ENCODE measurements at regions not wholly inside any gene's neighbourhood (a gene's known extent, or its start where the extent isn't known, plus 50 kb on each side); places are given as distances from the start of the nearest gene placed in this dataset.

DNA sequence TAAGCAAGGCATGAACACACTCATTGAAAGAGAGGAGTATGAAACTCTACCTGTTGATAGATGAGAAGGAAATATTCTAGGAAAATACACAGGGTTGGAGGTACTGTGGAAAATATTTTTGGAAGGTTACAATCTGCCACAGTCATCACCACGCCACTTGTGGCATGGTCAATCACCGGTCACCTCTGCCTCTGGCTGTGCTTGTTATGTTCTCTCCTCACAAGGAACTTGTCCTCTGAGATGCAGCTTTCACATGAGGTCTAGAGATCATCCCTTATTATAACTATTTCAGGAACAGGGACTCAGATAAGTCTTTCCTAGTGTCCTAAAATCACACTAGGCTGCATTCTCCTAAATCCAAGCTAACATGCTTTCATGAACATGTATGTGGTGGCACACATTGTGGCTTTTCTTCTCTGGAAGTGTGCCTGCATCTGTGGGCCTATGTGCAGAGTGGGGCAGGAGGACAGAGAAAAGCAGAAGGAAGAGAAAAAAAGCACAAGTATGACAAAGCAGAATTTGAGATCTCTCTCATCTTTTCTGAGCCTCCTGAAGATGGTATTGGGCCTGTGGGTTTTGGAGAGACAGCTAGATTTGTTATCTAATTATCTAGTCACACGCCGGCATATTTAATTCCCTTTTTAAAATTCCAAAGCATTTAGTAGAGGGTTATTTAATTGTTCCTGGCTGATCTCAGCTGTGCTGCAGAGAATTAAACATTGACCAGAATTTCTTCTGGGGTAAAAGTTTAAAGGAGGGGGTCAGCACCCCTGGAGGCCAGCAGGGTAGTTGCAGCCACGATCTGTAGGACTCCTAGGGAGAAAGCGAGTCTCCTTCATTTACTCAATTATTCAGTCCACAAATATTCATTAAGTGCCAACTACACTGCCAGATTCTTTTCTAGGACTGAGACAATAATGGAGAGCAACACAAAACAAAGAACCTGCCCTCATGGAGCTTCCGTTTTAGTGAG is 294.6 kb downstream of the RDH14 start:
- Histone ChIP-seq H2BK15ac (ENCODE audit: low read depth, low read length) (no peak overlapping the region), H3K56ac (ENCODE audit: insufficient read length, low read depth, low read length) (no peak overlapping the region), H3K27me3 (ENCODE audit: insufficient read depth, low read length) (no peaks in the 10 kb centered on the region), H3K9ac (ENCODE audit: extremely low read depth, insufficient read length, low read length) (no peak overlapping the region), H2BK20ac (ENCODE audit: low read depth, low read length, poor library complexity, severe bottlenecking) (no peak overlapping the region), H3K23me2 (ENCODE audit: insufficient read length, low read depth, low read length, poor library complexity, severe bottlenecking) (no peaks in the 10 kb centered on the region), H3K4me1 (ENCODE audit: insufficient read depth, low read length) (no peaks in the 10 kb centered on the region), H3K79me2 (ENCODE audit: insufficient read depth, low read length) (no peaks in the 10 kb centered on the region), H4K20me1 (ENCODE audit: control insufficient read depth, insufficient read depth, insufficient read length) (no peaks in the 10 kb centered on the region), H3K27ac (ENCODE audit: insufficient read length, low read depth, low read length) (no peak overlapping the region), H4K91ac (ENCODE audit: insufficient read length, low read depth, low read length) (no peak overlapping the region), H3K4me2 (ENCODE audit: insufficient read depth, insufficient read length, low read length) (no peak overlapping the region), H3K4ac (ENCODE audit: low read depth, low read length) (no peak overlapping the region), H2BK12ac (ENCODE audit: insufficient read length, low read depth, low read length) (no peak overlapping the region), H2BK5ac (ENCODE audit: insufficient read length, low read length) (no peak overlapping the region), H3K23ac (ENCODE audit: insufficient read length, low read depth, low read length) (no peak overlapping the region), H3T11ph (ENCODE audit: low read length) (no peak overlapping the region), H4K8ac (replicated peaks; ENCODE audit: insufficient read length, low read depth, low read length) (no peak overlapping the region), H4K5ac (ENCODE audit: insufficient read length, low read depth, low read length) (no peak overlapping the region), H2AFZ (ENCODE audit: low read length) (no peak overlapping the region), H2AK5ac (ENCODE audit: insufficient read length, low read length) (no peak overlapping the region), H3K79me1 (ENCODE audit: insufficient read depth, low read depth, low read length, poor library complexity, severe bottlenecking) (no peaks in the 10 kb centered on the region), H3K18ac (ENCODE audit: insufficient read length, low read depth, low read length) (no peak overlapping the region), H3K9me3 (ENCODE audit: control insufficient read depth, low read depth, low read length) (no peaks in the 10 kb centered on the region), H3K14ac (ENCODE audit: insufficient read depth, low read length) (no peak overlapping the region), H2BK120ac (ENCODE audit: low read depth, low read length, poor library complexity, severe bottlenecking) (no peak overlapping the region)
- Mint-ChIP-seq H3K4me3 (no peak overlapping the region), H3K27ac (no peak overlapping the region; a peak in 1 of 7 replicates), H3K9me3 (peaks cover 0 to 3% of the 10 kb centered on the region in 2 experiments; a peak in 2 of 5 replicates), H3K36me3 (ENCODE audit: insufficient read depth in 1 of 3, low read depth in 3 of 3) (no peaks in the 10 kb centered on the region), H3K27me3 (ENCODE audit: low read depth) (no peaks in the 10 kb centered on the region), H3K4me1 (no peaks in the 10 kb centered on the region)
- WGBS (ENCODE audit: extremely low coverage, insufficient read length, low lambda C conversion rate): no CpG with 5 or more reads among the region's 7 CpGs
- no peak for DNase-seq
- TF ChIP-seq, protein P1, sequence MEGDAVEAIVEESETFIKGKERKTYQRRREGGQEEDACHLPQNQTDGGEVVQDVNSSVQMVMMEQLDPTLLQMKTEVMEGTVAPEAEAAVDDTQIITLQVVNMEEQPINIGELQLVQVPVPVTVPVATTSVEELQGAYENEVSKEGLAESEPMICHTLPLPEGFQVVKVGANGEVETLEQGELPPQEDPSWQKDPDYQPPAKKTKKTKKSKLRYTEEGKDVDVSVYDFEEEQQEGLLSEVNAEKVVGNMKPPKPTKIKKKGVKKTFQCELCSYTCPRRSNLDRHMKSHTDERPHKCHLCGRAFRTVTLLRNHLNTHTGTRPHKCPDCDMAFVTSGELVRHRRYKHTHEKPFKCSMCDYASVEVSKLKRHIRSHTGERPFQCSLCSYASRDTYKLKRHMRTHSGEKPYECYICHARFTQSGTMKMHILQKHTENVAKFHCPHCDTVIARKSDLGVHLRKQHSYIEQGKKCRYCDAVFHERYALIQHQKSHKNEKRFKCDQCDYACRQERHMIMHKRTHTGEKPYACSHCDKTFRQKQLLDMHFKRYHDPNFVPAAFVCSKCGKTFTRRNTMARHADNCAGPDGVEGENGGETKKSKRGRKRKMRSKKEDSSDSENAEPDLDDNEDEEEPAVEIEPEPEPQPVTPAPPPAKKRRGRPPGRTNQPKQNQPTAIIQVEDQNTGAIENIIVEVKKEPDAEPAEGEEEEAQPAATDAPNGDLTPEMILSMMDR (conservative IDR thresholded peaks at IDR 0.05): peak; percentile 60
